OCI-LY3 (cell line): ENCODE measurements at regions not wholly inside any gene's neighbourhood (a gene's known extent, or its start where the extent isn't known, plus 50 kb on each side); places are given as distances from the start of the nearest gene placed in this dataset.

ENCODE experiments used
- H2AFZ ChIP-seq: fragments of 200-600, 300-600 bp; shearing (Covaris generic); 2 replicates; pipeline ENCODE4 v1.6.0; 2014; ENCODE audit warnings: antibody characterized with exemption, low read depth, low read length
- H3K27ac ChIP-seq: fragments of 200-600, 300-600 bp; sonication (generic); 2 replicates; pipeline ENCODE4 v1.5.1; 2014; ENCODE audit warnings: mild to moderate bottlenecking, low read length, moderate library complexity, mixed read lengths
- H3K27me3 ChIP-seq: fragments of 200-600, 300-600 bp; sonication (generic); 2 replicates; pipeline ENCODE4 v1.6.1; 2014; ENCODE audit warnings: low read depth, low read length, mixed read lengths
- H3K36me3 ChIP-seq: fragments of 200-600, 300-600 bp; sonication (generic); replicated peaks from 2 replicates; pipeline ENCODE3; 2014; ENCODE audit warnings: low read depth, low read length, mixed read lengths
- H3K4me1 ChIP-seq: fragments of 300-600, 200-600 bp; sonication (generic); 2 replicates; pipeline ENCODE4 v1.6.1; 2014; ENCODE audit warnings: low read length, mixed read lengths
- H3K4me2 ChIP-seq: fragments of 200-600, 300-600 bp; sonication (generic); 2 replicates; pipeline ENCODE4 v1.6.1; 2014; ENCODE audit warnings: low read length, mixed read lengths
- H3K4me3 ChIP-seq: fragments of 300-600, 200-600 bp; sonication (generic); 2 replicates; pipeline ENCODE4 v1.5.1; 2014; ENCODE audit warnings: antibody characterized with exemption, mild to moderate bottlenecking, low read length, moderate library complexity
- H3K79me2 ChIP-seq: fragments of 300-600, 200-600 bp; shearing (Covaris generic); 2 replicates; pipeline ENCODE4 v1.6.1; 2014; ENCODE audit warnings: mild to moderate bottlenecking, low read length, mixed read lengths
- H3K9ac ChIP-seq: fragments of 300-600, 200-600 bp; shearing (Covaris generic); 2 replicates; pipeline ENCODE4 v1.6.0; 2014; ENCODE audit warnings: mild to moderate bottlenecking, low read length, moderate library complexity
- H3K9me3 ChIP-seq: fragments of 200-600, 300-600 bp; shearing (Covaris generic); 2 replicates; pipeline ENCODE4 v1.6.1; 2014; ENCODE audit warnings: low read length, mixed read lengths; ENCODE audit not compliant: insufficient read depth
- H4K20me1 ChIP-seq: fragments of 200-600, 300-600 bp; sonication (generic); 2 replicates; pipeline ENCODE4 v1.6.1; 2016; ENCODE audit warnings: low read length, mixed read lengths; ENCODE audit not compliant: insufficient read depth
- CTCF ChIP-seq: fragments of 200-600, 300-600 bp; sonication (generic); IDR thresholded peaks from 2 replicates; pipeline ENCODE4 v1.5.1; 2014; ENCODE audit warnings: antibody characterized with exemption, low read length, low read depth
- EZH2phosphoT487 ChIP-seq: fragments of 200-600 bp; shearing (Covaris generic); IDR thresholded peaks from 2 replicates; pipeline ENCODE4 v1.6.1; 2018; ENCODE audit warnings: antibody characterized with exemption, mixed run types, low read depth

- Histone ChIP-seq H3K36me3 (no peaks in the 10 kb centered on the region), H3K4me1 (no peaks in the 10 kb centered on the region), H3K9me3 (no peaks in the 10 kb centered on the region), H3K27ac (no peak overlapping the region), H3K9ac (no peak overlapping the region), H3K4me3 (no peak overlapping the region), H3K4me2 (no peak overlapping the region), H3K79me2 (no peaks in the 10 kb centered on the region), H3K27me3 (no peaks in the 10 kb centered on the region), H4K20me1 (no peaks in the 10 kb centered on the region), H2AFZ (no peak overlapping the region)
- TF ChIP-seq CTCF: no peak
Measured at GRCh38 chr2:16123856-16124780, 183.8 kb downstream of the MYCN start.

- no peak overlapping the region for H3K4me2 ChIP-seq
- no peaks in the 10 kb centered on the region for H3K4me1 ChIP-seq
- H2AFZ ChIP-seq: no peak overlapping the region
- no peak overlapping the region for H3K4me3 ChIP-seq
- H4K20me1 ChIP-seq: no peaks in the 10 kb centered on the region
- H3K9ac ChIP-seq: no peak overlapping the region
- no peaks in the 10 kb centered on the region for H3K27me3 ChIP-seq
- TF ChIP-seq EZH2phosphoT487 (no peak), CTCF (no peak)
- no peaks in the 10 kb centered on the region for H3K79me2 ChIP-seq
- no peaks in the 10 kb centered on the region for H3K36me3 ChIP-seq
- H3K27ac ChIP-seq: no peak overlapping the region
- no peaks in the 10 kb centered on the region for H3K9me3 ChIP-seq
Measured at GRCh38 chr2:16123421-16123820, 183.1 kb downstream of the MYCN start.

GRCh38 chr2:16122556-16122955, 182.2 kb downstream of the MYCN start:
- Histone ChIP-seq H3K9ac (no peak overlapping the region), H3K9me3 (no peaks in the 10 kb centered on the region), H4K20me1 (no peaks in the 10 kb centered on the region), H3K4me1 (no peaks in the 10 kb centered on the region), H3K79me2 (no peaks in the 10 kb centered on the region), H2AFZ (no peak overlapping the region), H3K4me2 (no peak overlapping the region), H3K27ac (no peak overlapping the region), H3K36me3 (no peaks in the 10 kb centered on the region), H3K27me3 (no peaks in the 10 kb centered on the region), H3K4me3 (no peak overlapping the region)
- TF ChIP-seq CTCF (no peak), EZH2phosphoT487 (no peak)

GRCh38 chr2:16121986-16122390, 181.6 kb downstream of the MYCN start:
- Histone ChIP-seq H2AFZ (no peak overlapping the region), H3K27me3 (no peaks in the 10 kb centered on the region), H3K9ac (no peak overlapping the region), H3K36me3 (no peaks in the 10 kb centered on the region), H4K20me1 (no peaks in the 10 kb centered on the region), H3K4me3 (no peak overlapping the region), H3K27ac (no peak overlapping the region), H3K79me2 (no peaks in the 10 kb centered on the region), H3K4me1 (no peaks in the 10 kb centered on the region), H3K9me3 (no peaks in the 10 kb centered on the region), H3K4me2 (no peak overlapping the region)
- no peak for TF ChIP-seq CTCF
- TF ChIP-seq EZH2phosphoT487: no peak
